NCI-H128 (cell line): ENCODE measurements at regions not wholly inside any gene's neighbourhood (a gene's known extent, or its start where the extent isn't known, plus 50 kb on each side); places are given as distances from the start of the nearest gene placed in this dataset.
"Not testable (repeated sequence)": the region's sequence is repeated elsewhere in the genome, so short reads cannot be mapped to it uniquely, and the experiment has no call there.

ENCODE experiments used
- DNase-seq: peaks from one replicate; lab custom pipeline; 2025; ENCODE audit not compliant: unreplicated experiment; lab: John Stamatoyannopoulos, UW

- DNase-seq = no peak
Observed at GRCh38 chr4:126097155-126097799, 782.5 kb downstream of the FAT4 start.

DNA sequence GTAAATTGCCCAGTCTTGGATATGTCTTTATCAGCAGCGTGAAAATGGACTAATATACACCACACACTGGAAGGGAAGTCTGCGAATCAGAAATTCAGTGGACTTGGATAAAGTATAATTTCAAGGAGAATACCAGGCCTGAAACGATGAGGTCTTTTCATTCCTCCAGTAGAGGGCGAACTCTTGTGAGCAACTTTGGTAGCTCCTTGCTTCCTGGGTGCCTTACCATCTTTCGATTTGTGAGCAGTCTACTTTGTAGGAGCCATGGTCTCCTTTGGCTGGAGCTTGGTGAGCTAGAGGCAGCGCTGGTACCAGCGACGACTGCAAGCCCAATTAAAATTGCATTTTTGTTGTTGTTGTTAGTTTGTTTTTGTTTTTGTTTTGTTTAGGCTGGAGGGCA, 791.9 kb downstream of the FAT4 start:
- DNase-seq = no peak

GRCh38 chr4:126109836-126110235, 795.1 kb downstream of the FAT4 start:
- DNase-seq = no peak

DNA sequence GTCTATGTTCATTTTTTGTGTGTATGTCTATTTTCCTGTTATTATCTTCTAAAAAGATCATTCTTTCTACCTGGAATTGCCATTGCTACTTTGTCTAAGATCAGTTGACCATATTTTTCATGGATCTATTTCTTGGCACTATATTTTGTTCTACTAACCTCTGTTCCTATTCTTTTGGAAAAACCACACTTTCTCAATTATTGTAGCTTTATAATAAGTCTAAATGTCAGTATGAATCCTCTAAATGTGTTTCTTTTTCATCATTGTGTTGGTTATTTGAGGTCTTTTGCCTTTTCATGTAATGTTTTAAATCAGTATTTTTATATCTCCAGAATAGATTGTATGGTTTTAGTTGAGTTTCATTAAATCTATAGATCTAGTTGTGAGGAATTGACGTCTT, 798.3 kb downstream of the FAT4 start:
- DNase-seq = no peak

DNA sequence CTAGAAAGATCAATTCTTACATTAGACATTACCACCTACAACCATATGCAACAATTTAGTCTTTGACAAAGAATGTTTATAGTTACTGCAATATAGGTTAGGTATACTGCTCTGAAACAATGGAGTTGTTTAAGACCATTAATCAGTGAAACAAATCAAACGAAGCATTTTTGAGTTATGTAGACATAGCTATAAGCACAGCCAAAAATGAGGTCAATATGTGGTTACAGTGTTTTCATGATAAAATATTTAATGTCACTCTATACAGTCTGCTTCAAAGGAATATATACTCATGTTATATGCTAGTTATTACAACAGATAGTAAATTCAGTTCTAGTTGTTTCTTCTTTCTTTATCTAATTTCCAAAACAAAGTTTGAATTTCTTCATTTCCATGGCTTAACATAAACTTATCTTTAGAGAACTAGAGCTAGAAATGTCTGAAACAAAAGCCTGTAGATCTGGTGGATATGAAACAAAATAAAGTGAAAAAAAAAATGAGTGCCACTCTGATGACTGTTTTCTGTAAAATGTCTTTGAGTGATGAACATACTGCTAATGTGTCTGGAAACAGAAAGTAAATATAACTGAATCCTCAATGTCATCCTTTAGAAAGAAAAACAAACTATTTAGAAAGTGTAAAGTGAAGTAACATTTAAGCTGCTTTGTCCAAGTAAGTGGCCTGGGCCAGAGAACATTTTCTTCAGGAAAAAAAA, 809.0 kb downstream of the FAT4 start:
- DNase-seq = no peak

- no peak for DNase-seq
Observed at GRCh38 chr4:126124818-126125217, 810.1 kb downstream of the FAT4 start.

DNA sequence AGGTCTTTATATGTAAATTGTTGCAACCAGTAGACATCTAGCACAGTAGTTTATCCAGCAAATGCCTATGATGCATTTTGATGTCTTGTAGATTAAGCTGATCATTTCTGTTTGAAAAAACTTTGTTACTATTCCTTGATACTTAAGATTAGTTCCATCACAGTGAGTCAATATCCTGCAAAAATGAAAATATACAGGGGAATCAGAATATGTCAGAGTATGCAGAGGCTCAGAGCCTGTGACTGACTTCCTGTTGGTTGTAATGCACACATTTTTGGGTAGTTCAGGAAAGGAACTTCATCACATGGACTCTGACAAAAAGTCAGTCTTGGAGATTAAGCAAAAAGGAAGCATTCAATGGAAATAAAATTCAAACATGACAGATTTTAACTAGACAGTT, 815.5 kb downstream of the FAT4 start:
- no peak for DNase-seq

GRCh38 chr4:126136922-126137781, 822.4 kb downstream of the FAT4 start:
- DNase-seq = no peak

DNA sequence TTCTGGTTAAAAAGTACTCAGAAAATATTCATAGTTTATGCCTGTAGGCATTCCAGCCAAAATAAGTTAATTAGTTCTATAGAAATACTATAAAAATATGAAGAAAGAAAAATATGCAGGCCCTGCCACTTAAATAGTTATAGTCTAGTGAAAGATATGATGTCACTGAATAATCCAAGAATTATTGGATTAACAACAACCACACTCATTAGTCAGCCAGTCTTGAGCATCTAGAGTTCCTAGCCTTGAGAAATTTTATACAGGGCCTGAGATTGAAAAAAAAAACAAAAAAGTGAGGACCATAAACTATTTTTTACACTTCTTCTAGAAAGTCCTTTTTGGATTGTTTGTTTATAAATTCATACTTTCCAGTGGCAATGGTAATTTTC, 823.0 kb downstream of the FAT4 start:
- no peak for DNase-seq

DNA sequence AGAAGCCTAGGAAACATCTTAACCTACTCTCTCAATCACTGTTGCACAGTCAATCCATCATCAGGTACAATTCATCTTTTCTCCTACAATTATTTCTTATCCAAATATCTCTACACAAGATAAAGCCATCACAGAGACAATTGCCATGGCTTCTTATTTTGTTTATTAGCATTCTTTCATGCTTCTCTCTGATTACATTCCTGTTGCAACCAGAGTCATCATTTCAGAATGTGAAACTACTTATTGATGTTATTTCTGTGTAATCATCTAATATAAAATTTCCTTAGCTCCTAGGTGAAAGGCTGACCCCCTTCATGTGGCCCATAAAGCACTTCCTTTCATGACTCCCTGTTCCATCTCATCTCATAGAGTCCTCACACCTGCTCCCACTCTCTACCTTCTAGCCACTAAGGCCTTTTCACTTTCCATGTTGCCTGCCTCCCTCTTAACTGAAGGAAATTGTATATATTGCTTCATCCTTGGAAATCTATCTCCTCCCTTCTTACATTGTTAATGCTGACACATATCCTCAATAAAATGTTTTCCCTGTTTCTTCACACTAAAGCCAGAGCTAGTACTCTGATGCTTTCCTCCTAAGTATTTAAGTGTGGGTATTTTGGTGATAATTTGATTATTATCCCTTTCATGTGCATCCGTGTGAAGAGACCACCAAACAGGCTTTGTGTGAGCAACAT, 829.9 kb downstream of the FAT4 start:
- no peak for DNase-seq

DNA sequence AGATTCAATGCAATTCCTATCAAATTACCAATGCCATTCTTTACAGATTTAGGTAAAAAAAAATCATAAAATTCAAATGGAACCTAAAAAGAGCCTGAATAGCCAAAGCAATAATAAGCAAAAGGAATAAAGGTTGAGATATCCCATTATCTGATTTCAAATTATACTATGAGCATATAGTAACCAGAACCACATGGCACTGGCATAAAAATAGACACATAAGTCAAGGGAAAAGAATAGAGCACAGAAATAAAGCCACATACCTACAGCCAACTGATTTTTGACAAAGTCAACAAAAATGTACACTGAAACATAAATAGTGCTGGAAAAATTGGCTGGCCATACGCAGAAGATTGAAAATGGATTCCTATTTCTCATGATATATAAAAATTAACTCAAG, 853.7 kb downstream of the FAT4 start:
- no peak for DNase-seq

GRCh38 chr4:126172126-126172525, 857.4 kb downstream of the FAT4 start:
- no peak for DNase-seq

DNA sequence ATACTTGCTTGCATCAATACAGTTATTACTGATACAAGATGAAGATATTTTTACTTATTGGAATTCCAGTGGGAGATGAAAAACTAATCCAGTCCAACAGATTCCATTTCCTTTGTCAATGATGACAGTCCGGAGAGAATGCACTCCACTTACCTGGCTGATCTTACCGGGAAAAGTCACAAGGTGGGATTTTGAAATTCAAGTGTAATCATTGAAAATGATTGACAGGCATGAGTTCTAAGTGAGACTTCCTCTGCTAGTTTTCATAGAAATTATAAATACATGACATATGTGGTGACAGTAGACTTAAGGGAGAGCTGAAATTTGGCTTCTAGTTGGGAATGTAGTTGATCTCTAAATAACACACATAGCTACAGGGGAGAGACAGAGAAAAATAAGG, 859.9 kb downstream of the FAT4 start:
- no peak for DNase-seq

GRCh38 chr4:126180642-126181041, 865.9 kb downstream of the FAT4 start:
- DNase-seq = no peak

DNA sequence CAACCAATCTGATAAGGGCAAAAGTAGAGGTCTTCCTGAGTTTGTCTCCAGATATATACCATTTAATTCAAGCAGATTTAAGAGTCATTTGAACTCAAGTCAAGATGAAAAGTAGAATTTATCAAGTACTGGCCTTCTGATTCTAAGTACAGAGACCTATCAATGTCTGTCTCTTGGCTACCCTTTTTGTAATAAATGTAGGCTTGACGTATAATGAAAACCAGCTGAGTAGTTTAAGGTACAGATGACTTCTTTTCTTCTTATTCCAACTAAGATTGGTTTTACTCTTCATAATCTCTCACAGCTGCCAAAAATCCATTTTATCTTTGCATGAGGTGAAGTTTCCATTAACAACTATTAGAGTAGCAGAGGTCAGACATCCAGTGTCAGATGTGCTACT, 867.6 kb downstream of the FAT4 start:
- DNase-seq = no peak

DNA sequence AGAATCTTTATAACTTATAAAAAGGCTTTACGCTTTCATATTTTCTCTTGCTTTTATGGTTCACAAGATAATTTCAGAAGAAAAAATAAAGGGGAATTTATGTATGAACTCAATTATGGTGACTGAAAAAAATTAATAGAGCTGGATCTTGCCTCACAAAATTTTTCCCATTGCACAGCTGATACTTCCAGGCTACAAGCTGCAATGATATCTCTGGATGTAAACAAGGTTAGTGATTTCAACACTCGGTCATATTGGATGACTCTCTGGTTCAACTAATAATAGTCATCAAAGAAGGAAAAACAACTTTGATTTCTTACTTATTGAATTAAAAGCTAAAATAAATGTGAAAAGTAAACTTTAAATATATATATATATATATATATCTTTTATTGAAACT, 868.0 kb downstream of the FAT4 start:
- DNase-seq = no peak

DNA sequence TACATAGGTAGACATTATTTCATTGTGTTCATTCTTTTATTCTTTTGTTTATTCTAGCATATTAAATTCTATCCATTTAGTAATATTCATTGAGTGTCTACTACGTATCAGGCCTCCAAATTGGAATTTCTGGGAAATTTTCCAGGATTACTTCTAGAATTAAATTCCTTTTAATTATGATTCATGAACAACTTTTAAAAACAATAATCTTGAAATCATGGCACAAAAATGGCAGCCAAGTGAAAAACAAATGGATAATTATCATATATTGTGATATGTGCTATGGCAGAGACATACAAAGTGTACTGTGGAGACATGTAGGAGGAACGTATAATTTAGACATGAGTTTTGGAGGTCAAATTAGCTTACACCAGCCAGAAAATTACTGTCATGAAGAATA, 868.5 kb downstream of the FAT4 start:
- no peak for DNase-seq

DNA sequence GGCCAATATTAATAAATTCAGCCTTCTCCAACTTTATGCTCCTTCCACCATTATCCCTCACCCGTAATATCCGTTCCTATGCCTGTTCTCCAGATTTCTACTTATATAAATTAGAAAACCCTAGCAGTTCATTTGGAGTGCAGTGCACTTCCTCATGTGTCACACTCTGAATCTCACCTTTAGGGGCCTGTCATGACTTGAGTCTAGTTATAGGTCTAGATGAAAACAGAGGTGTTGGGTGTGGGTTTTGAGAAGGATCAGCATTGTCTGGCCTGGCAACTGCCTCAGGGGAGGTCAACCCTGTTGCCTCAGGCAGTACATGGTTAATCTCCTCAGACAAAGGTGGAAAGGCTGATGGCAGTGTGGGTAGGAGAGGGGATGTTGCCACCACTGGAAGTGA, 876.8 kb downstream of the FAT4 start:
- DNase-seq = no peak

- no peak for DNase-seq
Observed at GRCh38 chr4:126192506-126192905, 877.8 kb downstream of the FAT4 start.

DNA sequence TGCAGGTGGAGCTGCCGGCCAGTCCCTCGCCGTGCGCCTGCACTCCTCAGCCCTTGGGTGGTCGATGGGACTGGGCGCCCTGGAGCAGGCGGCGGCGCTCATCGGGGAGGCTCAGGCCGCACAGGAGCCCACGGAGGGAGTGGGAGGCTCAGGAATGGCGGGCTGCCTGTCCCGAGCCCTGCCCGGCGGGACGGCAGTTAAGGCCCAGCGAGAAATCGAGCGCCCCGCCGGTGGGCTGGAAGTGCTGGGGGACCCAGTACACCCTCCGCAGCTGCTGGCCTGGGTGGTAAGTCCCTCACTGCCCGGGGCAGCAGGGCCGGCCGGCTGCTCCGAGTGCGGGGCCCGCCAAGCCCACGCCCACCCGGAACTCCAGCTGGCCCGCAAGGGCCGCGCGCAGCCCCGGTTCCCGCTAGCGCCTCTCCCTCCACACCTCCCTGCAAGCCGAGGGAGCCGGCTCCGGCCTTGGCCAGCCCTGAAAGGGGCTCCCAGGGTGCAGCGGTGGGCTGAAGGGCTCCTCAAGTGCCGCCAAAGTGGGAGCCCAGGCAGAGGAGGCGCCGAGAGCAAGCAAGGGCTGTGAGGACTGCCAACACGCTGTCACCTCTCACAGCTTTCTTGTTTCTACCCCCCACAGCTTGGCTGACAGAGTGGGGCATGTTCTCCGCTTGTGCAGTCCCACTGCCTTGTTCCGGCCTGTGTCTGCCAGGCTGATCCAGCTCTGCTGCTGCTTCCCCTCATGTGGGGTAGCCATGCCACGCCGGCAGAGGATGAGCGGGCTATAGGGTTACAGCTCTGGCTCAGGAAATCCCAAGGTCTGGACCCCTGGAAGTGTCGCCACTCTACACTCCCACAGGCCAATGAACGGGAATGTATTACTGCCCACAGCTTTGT, 886.7 kb downstream of the FAT4 start:
- DNase-seq = not testable (repeated sequence)
